Caco-2 (cell line): ENCODE measurements at regions not wholly inside any gene's neighbourhood (a gene's known extent, or its start where the extent isn't known, plus 50 kb on each side); places are given as distances from the start of the nearest gene placed in this dataset.

Experiments
- BruUV-seq: library from RNA; stranded (reverse); fragments of 400-500 nt; replicated peaks from 2 replicates; lab custom pipeline; 2021; lab: Mats Ljungman, UMichigan
- CTCF ChIA-PET: fragments of 300-600 bp; sonication (Branson Sonifier 250); formaldehyde crosslinking; loops from one replicate; lab custom pipeline; 2022; ENCODE audit warnings: antibody characterized with exemption; lab: Charles Lee
- POLR2A ChIA-PET: fragments of 300-600 bp; sonication (Branson Sonifier 250); formaldehyde crosslinking; loops from one replicate; lab custom pipeline; 2022; ENCODE audit warnings: antibody characterized with exemption; lab: Charles Lee
- DNase-seq, 2 experiments: peaks; one replicate each; pipeline versions ENCODE4 v3.0.0 to v3.0.0-alpha.2; 2020 to 2022
- H3K27me3 ChIP-seq: replicated peaks from 2 replicates; pipeline ENCODE4 v1.6.0; 2011; ENCODE audit warnings: low read length; ENCODE audit not compliant: control insufficient read depth, insufficient read depth
- H3K36me3 ChIP-seq: 2 replicates; pipeline ENCODE4 v1.5.1; 2011; ENCODE audit warnings: low read length; ENCODE audit not compliant: control insufficient read depth, insufficient read depth
- H3K4me1 ChIP-seq: fragments of 250-450 bp; sonication (Bioruptor Pico); 2 replicates; pipeline ENCODE4 v1.5.1; 2020; ENCODE audit warnings: mild to moderate bottlenecking
- H3K4me3 ChIP-seq: 2 replicates; pipeline ENCODE4 v1.5.1; 2011; ENCODE audit warnings: low read depth, mild to moderate bottlenecking, control low read depth, low read length
- H3K9me3 ChIP-seq: fragments of 250-450 bp; sonication (Bioruptor Pico); 2 replicates; pipeline ENCODE4 v1.5.1; 2020; ENCODE audit warnings: mild to moderate bottlenecking, moderate library complexity
- H3K27ac Mint-ChIP-seq: one replicate; pipeline ENCODE4 v1.8.0; 2022; ENCODE audit warnings: mixed read lengths; ENCODE audit not compliant: unreplicated experiment
- H3K27me3 Mint-ChIP-seq: one replicate; pipeline ENCODE4 v1.8.0; 2022; ENCODE audit warnings: mixed read lengths; ENCODE audit not compliant: insufficient read depth, unreplicated experiment
- H3K36me3 Mint-ChIP-seq: one replicate; pipeline ENCODE4 v1.8.0; 2022; ENCODE audit warnings: mild to moderate bottlenecking, mixed read lengths; ENCODE audit not compliant: insufficient read depth, unreplicated experiment
- H3K4me1 Mint-ChIP-seq: one replicate; pipeline ENCODE4 v1.8.0; 2022; ENCODE audit warnings: low read depth, mixed read lengths; ENCODE audit not compliant: unreplicated experiment
- H3K4me3 Mint-ChIP-seq: one replicate; pipeline ENCODE4 v1.8.0; 2022; ENCODE audit warnings: mild to moderate bottlenecking, moderate library complexity, mixed read lengths; ENCODE audit not compliant: unreplicated experiment
- H3K9me3 Mint-ChIP-seq: one replicate; pipeline ENCODE4 v1.8.0; 2022; ENCODE audit warnings: mixed read lengths; ENCODE audit not compliant: unreplicated experiment
- intact Hi-C: fragments of 100-400 bp; cut with micrococcal nuclease; formaldehyde crosslinking; loops from one replicate; pipeline ENCODE4 v1.10.0; 2022; ENCODE audit not compliant: unreplicated experiment
- TF ChIP-seq, protein P1 (sequence below), 2 experiments: fragments of 200-600 bp in 1 of 2; IDR thresholded peaks; 1 replicate in 1 of 2; 2 replicates in 1 of 2; pipeline versions ENCODE4 v1.5.1 to v1.8.0; 2011 to 2022; ENCODE audit warnings: antibody characterized with exemption in 1 of 2, control low read depth in 1 of 2, inconsistent platforms in 1 of 2, low read depth in 1 of 2, low read length in 1 of 2, mild to moderate bottlenecking in 1 of 2, moderate library complexity in 1 of 2; ENCODE audit not compliant: insufficient read depth in 1 of 2, severe bottlenecking in 1 of 2, unreplicated experiment in 1 of 2

DNA sequence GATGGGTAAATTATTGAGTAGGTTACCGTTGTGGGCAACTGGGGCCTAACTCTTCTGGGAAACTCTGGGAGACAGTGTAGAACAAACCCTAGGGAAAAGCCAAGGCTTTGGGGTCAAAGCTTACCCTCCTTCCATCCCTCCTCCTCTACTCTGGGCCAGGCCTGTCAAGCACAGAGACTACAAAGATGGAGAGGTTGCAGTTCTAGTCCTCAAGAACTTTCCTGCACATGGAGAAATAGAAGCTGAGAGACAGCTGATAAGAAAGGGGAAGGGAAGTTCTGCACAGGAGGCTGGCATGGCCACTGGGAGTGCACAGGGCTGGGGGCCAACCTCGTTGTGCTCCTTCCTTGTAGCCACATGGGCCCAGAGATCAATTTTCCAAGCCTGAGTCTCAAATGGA lies 67.2 kb upstream of the ALX4 start:
- ChIA-PET CTCF (no interaction called here), POLR2A (no interaction called here)
- H3K4me3 Mint-ChIP-seq = no peak overlapping the region
- H3K36me3 ChIP-seq = no peaks in the 10 kb centered on the region
- no peaks in the 10 kb centered on the region for H3K9me3 ChIP-seq
- TF ChIP-seq, protein P1, sequence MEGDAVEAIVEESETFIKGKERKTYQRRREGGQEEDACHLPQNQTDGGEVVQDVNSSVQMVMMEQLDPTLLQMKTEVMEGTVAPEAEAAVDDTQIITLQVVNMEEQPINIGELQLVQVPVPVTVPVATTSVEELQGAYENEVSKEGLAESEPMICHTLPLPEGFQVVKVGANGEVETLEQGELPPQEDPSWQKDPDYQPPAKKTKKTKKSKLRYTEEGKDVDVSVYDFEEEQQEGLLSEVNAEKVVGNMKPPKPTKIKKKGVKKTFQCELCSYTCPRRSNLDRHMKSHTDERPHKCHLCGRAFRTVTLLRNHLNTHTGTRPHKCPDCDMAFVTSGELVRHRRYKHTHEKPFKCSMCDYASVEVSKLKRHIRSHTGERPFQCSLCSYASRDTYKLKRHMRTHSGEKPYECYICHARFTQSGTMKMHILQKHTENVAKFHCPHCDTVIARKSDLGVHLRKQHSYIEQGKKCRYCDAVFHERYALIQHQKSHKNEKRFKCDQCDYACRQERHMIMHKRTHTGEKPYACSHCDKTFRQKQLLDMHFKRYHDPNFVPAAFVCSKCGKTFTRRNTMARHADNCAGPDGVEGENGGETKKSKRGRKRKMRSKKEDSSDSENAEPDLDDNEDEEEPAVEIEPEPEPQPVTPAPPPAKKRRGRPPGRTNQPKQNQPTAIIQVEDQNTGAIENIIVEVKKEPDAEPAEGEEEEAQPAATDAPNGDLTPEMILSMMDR (IDR thresholded peaks at IDR 0.05; ENCODE audit: insufficient read depth in 1 of 2, low read depth in 1 of 2, low read length in 1 of 2, severe bottlenecking in 1 of 2, unreplicated experiment in 1 of 2) = no peak
- peaks cover 6% of the 10 kb centered on the region for H3K27me3 Mint-ChIP-seq
- no peak overlapping the region for H3K4me3 ChIP-seq
- H3K4me1 Mint-ChIP-seq = no peaks in the 10 kb centered on the region
- H3K27me3 ChIP-seq = no peaks in the 10 kb centered on the region; the same call in 1 of the 2 replicates
- no peaks in the 10 kb centered on the region for H3K9me3 Mint-ChIP-seq
- intact Hi-C loops = no loop called here
- no peak overlapping the region for H3K27ac Mint-ChIP-seq
- DNase-seq = no peak
- no TSS peak for BruUV-seq
- no peaks in the 10 kb centered on the region for H3K4me1 ChIP-seq
- H3K36me3 Mint-ChIP-seq = no peaks in the 10 kb centered on the region

DNA sequence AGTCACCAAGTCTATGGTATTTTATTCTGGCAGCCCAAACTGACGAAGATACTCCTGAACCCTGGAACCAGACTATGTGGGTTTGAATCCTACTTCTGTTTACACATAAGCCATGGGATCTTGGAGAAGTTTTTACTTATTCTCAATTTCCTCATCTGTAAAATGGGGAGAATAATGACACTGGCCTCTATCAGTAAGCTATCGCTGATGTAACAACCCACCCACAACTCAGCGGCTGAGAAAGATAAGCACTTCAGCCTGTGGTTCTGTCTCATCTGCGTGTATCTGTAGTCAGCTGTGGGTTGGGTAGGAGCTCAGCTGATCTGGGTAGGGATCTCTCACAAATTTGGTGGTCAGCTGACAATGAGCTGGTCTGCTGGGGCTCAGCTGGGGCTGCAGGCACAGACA lies 68.0 kb upstream of the ALX4 start:
- no peaks in the 10 kb centered on the region for H3K4me1 ChIP-seq
- ChIA-PET POLR2A (no interaction called here), CTCF (no interaction called here)
- BruUV-seq = no TSS peak
- no peaks in the 10 kb centered on the region for H3K36me3 Mint-ChIP-seq
- no peaks in the 10 kb centered on the region; the same call in 1 of the 2 replicates for H3K27me3 ChIP-seq
- H3K36me3 ChIP-seq = no peaks in the 10 kb centered on the region
- H3K9me3 Mint-ChIP-seq = no peaks in the 10 kb centered on the region
- H3K4me3 ChIP-seq = no peak overlapping the region
- no peaks in the 10 kb centered on the region for H3K4me1 Mint-ChIP-seq
- intact Hi-C loops = no loop called here
- no peak for DNase-seq
- peaks cover 6% of the 10 kb centered on the region for H3K27me3 Mint-ChIP-seq
- no peak overlapping the region for H3K27ac Mint-ChIP-seq
- TF ChIP-seq, protein P1 (IDR thresholded peaks at IDR 0.05; ENCODE audit: insufficient read depth in 1 of 2, low read depth in 1 of 2, low read length in 1 of 2, severe bottlenecking in 1 of 2, unreplicated experiment in 1 of 2) = no peak
- no peaks in the 10 kb centered on the region for H3K9me3 ChIP-seq
- H3K4me3 Mint-ChIP-seq = no peak overlapping the region

DNA sequence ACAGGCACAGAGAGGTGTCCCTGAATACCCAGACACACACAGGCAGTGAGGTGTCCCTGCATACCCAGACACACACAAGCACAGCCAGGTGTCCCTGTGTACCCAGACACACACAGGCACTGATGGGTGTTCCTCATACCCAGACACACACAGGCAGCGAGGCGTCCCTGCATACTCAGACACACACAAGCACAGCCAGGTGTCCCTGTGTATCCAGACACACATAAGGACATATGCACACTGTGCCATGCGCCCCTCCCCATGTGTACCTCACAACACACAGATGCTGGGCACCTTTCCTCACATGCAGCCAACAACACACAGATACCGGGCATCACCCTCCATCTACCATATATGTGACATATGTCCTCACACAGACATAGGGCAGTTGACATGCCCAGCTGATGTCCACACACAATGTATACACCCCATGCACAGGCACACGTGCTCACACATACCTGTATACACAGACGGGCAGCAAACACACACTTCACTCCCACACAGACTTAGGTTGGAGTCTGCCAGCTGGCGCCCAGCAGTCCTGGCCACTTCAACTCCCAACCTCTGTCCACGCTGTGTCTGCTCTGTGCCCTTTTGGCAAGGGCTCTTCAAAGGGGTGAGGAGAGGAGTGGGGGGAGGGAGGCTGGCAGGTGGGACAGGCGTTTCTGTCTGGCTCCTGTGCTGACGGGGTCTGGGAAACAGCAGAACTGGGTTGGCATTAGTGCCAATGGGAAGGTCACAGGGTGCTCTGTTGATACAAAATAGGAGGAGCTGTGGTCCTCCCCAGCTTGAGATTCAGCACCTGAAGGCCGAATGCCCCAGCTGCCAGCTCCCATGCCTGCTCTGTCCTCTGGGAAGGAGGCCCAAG lies 69.4 kb upstream of the ALX4 start:
- no peaks in the 10 kb centered on the region for H3K36me3 ChIP-seq
- H3K4me1 Mint-ChIP-seq = no peaks in the 10 kb centered on the region
- TF ChIP-seq, protein P1 (IDR thresholded peaks at IDR 0.05; ENCODE audit: insufficient read depth in 1 of 2, low read depth in 1 of 2, low read length in 1 of 2, severe bottlenecking in 1 of 2, unreplicated experiment in 1 of 2) = no peak
- peak in 1 of 2 experiments; percentile 16 for DNase-seq
- ChIA-PET CTCF (no interaction called here), POLR2A (no interaction called here)
- H3K4me1 ChIP-seq = no peaks in the 10 kb centered on the region
- no peak overlapping the region for H3K4me3 ChIP-seq
- peaks cover 6% of the 10 kb centered on the region for H3K27me3 Mint-ChIP-seq
- no peaks in the 10 kb centered on the region for H3K27me3 ChIP-seq
- no TSS peak for BruUV-seq
- H3K9me3 Mint-ChIP-seq = no peaks in the 10 kb centered on the region
- no peak overlapping the region for H3K4me3 Mint-ChIP-seq
- H3K27ac Mint-ChIP-seq = no peak overlapping the region
- intact Hi-C loops = no loop called here
- H3K9me3 ChIP-seq = no peaks in the 10 kb centered on the region
- no peaks in the 10 kb centered on the region for H3K36me3 Mint-ChIP-seq
